GM12875 (cell line): ENCODE measurements at regions not wholly inside any gene's neighbourhood (a gene's known extent, or its start where the extent isn't known, plus 50 kb on each side); places are given as distances from the start of the nearest gene placed in this dataset.

Source experiments
- H3K4me3 ChIP-seq: one replicate; pipeline ENCODE4 v1.5.1; 2011; ENCODE audit warnings: low read depth, low read length, control low read depth
- TF ChIP-seq, protein P1 (sequence below): IDR thresholded peaks from 2 replicates; pipeline ENCODE4 v1.5.1; 2011; ENCODE audit warnings: low read depth, mild to moderate bottlenecking, control low read depth, inconsistent platforms, low read length, moderate library complexity, borderline replicate concordance; ENCODE audit not compliant: insufficient read depth

DNA sequence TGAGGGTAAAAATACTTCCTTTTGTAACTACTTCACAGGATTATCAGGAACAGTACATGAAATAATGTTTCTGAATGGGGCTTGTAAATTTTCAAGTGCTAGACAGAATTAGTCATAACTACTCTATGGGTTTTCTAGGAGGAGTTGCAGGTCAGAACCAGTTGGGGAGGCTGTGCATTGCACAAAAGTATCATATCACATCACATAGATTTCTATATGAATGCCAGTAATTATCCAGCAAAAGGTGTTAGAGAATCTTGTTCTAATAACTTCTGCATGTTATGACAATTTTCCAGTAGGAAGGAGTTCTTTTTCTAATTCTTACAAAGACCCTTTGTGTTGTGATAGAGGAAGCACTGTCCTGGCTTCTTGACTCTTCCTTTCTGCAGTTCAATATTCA lies 551.6 kb downstream of the COL12A1 start:
- H3K4me3 ChIP-seq: no peak overlapping the region
- TF ChIP-seq, protein P1, sequence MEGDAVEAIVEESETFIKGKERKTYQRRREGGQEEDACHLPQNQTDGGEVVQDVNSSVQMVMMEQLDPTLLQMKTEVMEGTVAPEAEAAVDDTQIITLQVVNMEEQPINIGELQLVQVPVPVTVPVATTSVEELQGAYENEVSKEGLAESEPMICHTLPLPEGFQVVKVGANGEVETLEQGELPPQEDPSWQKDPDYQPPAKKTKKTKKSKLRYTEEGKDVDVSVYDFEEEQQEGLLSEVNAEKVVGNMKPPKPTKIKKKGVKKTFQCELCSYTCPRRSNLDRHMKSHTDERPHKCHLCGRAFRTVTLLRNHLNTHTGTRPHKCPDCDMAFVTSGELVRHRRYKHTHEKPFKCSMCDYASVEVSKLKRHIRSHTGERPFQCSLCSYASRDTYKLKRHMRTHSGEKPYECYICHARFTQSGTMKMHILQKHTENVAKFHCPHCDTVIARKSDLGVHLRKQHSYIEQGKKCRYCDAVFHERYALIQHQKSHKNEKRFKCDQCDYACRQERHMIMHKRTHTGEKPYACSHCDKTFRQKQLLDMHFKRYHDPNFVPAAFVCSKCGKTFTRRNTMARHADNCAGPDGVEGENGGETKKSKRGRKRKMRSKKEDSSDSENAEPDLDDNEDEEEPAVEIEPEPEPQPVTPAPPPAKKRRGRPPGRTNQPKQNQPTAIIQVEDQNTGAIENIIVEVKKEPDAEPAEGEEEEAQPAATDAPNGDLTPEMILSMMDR: no peak

DNA sequence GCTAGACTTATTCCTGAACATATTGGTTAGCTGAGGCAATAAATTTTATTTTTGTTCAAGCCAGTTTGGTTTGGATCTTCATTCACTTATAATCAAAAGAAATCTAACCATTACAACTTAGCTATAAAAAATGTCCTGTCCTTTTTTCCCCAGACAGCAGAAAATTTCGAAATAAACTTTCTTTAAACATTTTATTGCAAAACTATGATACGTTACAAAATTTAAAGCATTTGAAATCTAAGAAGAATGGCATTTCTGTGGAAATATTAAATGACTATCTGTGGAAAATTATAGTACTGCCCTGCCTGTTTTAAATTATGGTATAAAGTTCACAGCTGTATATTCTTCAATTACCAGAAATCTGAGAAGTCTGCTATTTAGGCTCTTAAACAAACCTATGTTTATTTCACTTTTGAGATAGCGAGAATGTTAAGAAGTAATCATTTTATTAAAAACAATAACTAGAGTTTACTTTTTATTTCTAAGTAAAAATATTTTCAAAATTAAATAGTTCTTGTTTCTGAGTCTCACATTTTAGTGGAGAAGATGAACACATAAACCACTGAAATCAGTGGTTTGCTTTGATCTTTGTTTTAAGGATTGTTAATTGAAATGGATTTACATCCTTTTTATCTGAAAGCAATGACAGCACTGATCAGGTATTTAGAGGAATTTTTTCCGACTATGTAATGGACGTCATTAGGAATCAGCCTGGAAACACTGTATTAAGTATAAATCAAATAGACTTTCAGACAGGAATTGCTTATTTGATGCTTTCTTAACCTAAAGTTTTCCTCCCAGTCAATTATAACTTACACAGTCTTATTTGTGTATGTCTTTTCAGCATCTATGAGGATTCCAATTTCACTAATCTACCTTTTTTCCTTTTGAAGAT lies 553.7 kb downstream of the COL12A1 start:
- TF ChIP-seq, protein P1: no peak
- no peak overlapping the region for H3K4me3 ChIP-seq

DNA sequence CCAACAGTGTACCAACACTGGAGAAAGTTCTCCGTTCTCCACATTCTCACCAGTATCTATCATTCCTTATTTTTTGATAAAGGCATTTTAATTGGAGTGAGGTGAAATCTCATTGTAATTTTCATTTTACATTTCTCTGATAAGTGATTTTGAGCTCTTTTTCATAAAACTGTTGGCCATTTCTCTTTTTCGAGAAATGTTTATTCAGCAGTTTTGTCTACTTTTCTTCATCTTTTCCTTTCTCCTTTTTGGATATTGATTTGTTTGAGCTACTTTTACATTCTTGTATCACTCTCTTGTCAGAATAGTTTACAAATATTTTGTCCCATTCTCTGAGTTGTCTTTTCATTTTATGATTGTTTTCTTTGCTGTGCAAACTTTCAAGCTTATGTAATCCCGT lies 555.2 kb downstream of the COL12A1 start:
- H3K4me3 ChIP-seq: no peak overlapping the region
- TF ChIP-seq, protein P1: no peak

DNA sequence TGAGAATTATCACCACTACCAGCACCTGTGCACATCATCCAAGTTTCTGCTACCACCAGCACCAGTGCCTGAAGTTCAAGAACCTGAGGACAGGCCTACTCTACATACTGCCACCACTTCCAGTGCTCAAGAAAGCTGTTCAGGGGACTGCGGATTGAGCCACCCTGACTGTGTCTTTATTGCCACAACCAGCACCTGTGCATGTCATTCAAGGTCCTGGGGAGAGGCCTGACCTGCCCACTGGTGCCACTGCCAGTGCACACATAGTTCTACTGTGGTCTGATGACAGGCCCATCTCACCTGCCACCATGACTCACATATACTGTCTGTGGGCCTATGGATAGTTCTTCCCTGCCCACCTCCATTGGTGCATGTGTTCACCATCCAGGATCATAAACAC lies 559.4 kb downstream of the COL12A1 start:
- TF ChIP-seq, protein P1: no peak
- no peak overlapping the region for H3K4me3 ChIP-seq

DNA sequence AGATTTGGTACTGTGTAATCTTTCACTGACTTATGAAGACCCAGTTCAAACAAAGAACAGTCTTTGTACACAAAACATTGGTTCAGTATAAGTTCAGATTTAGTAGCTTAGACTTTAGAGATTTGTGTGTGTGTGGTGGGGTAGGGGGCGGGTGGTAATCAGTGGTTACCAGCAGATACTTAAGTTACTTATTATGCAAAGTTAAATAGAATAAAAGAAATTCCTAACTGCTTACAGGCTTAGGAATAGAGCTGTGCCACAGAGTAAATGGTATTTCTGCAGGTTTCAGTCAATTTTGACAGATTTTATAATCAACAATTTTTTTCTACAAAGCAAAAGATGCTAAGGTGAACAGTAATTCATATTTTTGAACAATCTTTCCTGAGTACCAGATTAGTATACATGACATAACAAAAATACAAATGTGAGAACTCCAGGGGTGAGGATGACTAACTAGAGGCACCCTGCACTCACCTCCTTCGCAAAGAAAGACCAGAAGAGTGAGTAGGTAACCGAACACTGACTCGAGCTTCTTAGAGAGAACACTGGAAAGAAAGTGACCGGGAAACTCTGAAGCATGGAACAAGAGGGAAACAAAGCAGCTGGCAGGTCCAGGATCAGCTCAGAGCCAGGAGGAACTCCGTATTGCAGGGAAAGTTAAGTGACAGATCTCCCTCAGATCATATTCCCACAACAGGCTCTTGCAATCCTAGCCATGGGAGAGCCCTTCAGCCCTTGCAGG lies 560.6 kb downstream of the COL12A1 start:
- TF ChIP-seq, protein P1: no peak
- H3K4me3 ChIP-seq: no peak overlapping the region

DNA sequence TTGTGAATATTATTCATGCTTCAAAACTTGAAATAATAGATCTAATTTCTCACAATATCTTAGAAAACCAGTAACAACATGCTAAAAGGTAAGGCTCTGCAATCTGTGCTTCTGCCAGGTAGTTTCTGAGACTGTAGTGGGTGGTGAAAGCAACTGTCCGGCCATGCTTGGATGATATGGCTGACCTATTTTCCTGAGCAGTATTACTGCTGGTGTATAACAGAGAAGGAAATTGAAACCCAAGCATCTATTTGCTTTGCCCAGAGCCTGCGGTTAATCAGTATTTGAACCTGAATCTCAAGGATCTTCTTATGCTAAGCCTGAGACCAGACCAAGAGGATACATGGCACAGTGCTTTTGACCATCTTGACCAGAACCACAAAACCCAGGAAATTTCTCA lies 563.8 kb downstream of the COL12A1 start:
- no peak overlapping the region for H3K4me3 ChIP-seq
- TF ChIP-seq, protein P1: no peak
